ENCODE measurements at regions not wholly inside any gene's neighbourhood (a gene's known extent, or its start where the extent isn't known, plus 50 kb on each side); places are given as distances from the start of the nearest gene placed in this dataset.

GRCh38 chr2:44844651-44845270, 96.7 kb upstream of the SIX3 start:
- TF ChIP-seq, protein P1, sequence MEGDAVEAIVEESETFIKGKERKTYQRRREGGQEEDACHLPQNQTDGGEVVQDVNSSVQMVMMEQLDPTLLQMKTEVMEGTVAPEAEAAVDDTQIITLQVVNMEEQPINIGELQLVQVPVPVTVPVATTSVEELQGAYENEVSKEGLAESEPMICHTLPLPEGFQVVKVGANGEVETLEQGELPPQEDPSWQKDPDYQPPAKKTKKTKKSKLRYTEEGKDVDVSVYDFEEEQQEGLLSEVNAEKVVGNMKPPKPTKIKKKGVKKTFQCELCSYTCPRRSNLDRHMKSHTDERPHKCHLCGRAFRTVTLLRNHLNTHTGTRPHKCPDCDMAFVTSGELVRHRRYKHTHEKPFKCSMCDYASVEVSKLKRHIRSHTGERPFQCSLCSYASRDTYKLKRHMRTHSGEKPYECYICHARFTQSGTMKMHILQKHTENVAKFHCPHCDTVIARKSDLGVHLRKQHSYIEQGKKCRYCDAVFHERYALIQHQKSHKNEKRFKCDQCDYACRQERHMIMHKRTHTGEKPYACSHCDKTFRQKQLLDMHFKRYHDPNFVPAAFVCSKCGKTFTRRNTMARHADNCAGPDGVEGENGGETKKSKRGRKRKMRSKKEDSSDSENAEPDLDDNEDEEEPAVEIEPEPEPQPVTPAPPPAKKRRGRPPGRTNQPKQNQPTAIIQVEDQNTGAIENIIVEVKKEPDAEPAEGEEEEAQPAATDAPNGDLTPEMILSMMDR (CRISPR knock-in tag; IDR thresholded peaks at IDR 0.05): no peak
- TF ChIP-seq TSC22D2 (CRISPR knock-in tag; IDR thresholded peaks at IDR 0.05; ENCODE audit: borderline replicate concordance) (no peak), IRF9 (CRISPR knock-in tag; IDR thresholded peaks at IDR 0.05; ENCODE audit: borderline replicate concordance) (no peak), KLF16 (CRISPR knock-in tag; IDR thresholded peaks at IDR 0.05) (no peak)
- TF ChIP-seq, protein P2, sequence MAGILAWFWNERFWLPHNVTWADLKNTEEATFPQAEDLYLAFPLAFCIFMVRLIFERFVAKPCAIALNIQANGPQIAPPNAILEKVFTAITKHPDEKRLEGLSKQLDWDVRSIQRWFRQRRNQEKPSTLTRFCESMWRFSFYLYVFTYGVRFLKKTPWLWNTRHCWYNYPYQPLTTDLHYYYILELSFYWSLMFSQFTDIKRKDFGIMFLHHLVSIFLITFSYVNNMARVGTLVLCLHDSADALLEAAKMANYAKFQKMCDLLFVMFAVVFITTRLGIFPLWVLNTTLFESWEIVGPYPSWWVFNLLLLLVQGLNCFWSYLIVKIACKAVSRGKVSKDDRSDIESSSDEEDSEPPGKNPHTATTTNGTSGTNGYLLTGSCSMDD (CRISPR knock-in tag; IDR thresholded peaks at IDR 0.05): no peak
